ENCODE measurements at regions not wholly inside any gene's neighbourhood (a gene's known extent, or its start where the extent isn't known, plus 50 kb on each side); places are given as distances from the start of the nearest gene placed in this dataset.
"Not testable (repeated sequence)": the region's sequence is repeated elsewhere in the genome, so short reads cannot be mapped to it uniquely, and the experiment has no call there.

- not testable (repeated sequence) for H3K27ac Mint-ChIP-seq (ENCODE audit: unreplicated experiment); DNase-seq (ENCODE audit: low spot score); H3K36me3 Mint-ChIP-seq (ENCODE audit: low read depth, unreplicated experiment); H3K4me3 Mint-ChIP-seq (ENCODE audit: unreplicated experiment); H3K9me3 Mint-ChIP-seq (ENCODE audit: unreplicated experiment); H3K27me3 Mint-ChIP-seq (ENCODE audit: unreplicated experiment); H3K4me1 Mint-ChIP-seq (ENCODE audit: unreplicated experiment)
Measured at GRCh38 chr22:11017108-11017507, 4510.9 kb upstream of the OR11H1 start.

- H3K4me1 Mint-ChIP-seq (ENCODE audit: unreplicated experiment); H3K36me3 Mint-ChIP-seq (ENCODE audit: low read depth, unreplicated experiment); DNase-seq (ENCODE audit: low spot score); H3K4me3 Mint-ChIP-seq (ENCODE audit: unreplicated experiment); H3K27me3 Mint-ChIP-seq (ENCODE audit: unreplicated experiment); H3K27ac Mint-ChIP-seq (ENCODE audit: unreplicated experiment): not testable (repeated sequence)
- peaks cover 11% of the 10 kb centered on the region for H3K9me3 Mint-ChIP-seq (ENCODE audit: unreplicated experiment)
Measured at GRCh38 chr22:11020522-11020921, 4507.5 kb upstream of the OR11H1 start.

DNA sequence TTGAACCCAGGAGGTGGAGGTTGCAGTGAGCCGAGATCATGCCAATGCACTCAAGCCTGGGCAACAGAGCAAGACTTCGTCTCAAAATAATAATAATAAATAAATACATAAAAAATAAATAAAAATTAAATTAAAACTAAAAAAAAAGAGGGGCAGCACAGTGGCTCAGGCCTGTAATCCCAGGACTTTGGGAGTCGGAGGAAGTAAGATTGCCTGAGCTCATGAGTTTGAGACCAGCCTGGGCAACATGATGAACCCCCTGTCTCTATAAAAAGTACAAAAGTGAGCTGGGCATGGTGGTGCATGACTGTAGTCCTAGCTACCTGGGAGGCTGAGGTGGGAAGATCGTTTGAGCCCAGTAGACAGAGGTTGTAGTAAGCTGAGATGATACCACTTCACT, 4501.5 kb upstream of the OR11H1 start:
- not testable (repeated sequence) for H3K4me3 Mint-ChIP-seq (ENCODE audit: unreplicated experiment); H3K4me1 Mint-ChIP-seq (ENCODE audit: unreplicated experiment); H3K27ac Mint-ChIP-seq (ENCODE audit: unreplicated experiment); DNase-seq (ENCODE audit: low spot score)
- Mint-ChIP-seq H3K9me3 (ENCODE audit: unreplicated experiment) (peaks cover 52% of the 10 kb centered on the region), H3K27me3 (ENCODE audit: unreplicated experiment) (peaks cover 26% of the 10 kb centered on the region), H3K36me3 (ENCODE audit: low read depth, unreplicated experiment) (peaks cover 13% of the 10 kb centered on the region)

DNA sequence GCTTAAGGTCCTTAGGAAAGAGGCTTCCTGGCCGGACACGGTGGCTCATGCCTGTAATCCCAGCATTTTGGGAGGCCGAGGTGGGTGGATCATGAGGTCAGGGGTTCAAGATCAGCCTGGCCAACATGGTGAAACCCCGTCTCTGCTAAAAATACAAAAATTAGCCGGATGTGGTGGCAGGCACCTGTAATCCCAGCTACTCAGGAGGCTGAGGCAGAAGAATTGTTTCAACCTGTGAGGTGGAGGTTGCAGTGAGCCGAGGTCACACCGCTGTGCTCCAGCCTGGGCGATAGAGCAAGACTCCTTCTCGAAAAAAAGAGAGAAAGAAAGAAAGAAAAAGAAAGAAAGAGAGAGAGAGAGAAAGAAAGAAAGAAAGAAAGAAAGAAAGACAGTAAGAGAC, 4500.9 kb upstream of the OR11H1 start:
- Mint-ChIP-seq H3K9me3 (ENCODE audit: unreplicated experiment) (peaks cover 58% of the 10 kb centered on the region), H3K27me3 (ENCODE audit: unreplicated experiment) (peaks cover 28% of the 10 kb centered on the region), H3K36me3 (ENCODE audit: low read depth, unreplicated experiment) (peaks cover 16% of the 10 kb centered on the region)
- DNase-seq (ENCODE audit: low spot score); H3K4me1 Mint-ChIP-seq (ENCODE audit: unreplicated experiment); H3K4me3 Mint-ChIP-seq (ENCODE audit: unreplicated experiment); H3K27ac Mint-ChIP-seq (ENCODE audit: unreplicated experiment): not testable (repeated sequence)

- H3K9me3 Mint-ChIP-seq (ENCODE audit: unreplicated experiment) = peaks cover 62% of the 10 kb centered on the region
- H3K4me1 Mint-ChIP-seq (ENCODE audit: unreplicated experiment); DNase-seq (ENCODE audit: low spot score); H3K4me3 Mint-ChIP-seq (ENCODE audit: unreplicated experiment); H3K27ac Mint-ChIP-seq (ENCODE audit: unreplicated experiment): not testable (repeated sequence)
- H3K27me3 Mint-ChIP-seq (ENCODE audit: unreplicated experiment) = peaks cover 30% of the 10 kb centered on the region
- peaks cover 19% of the 10 kb centered on the region for H3K36me3 Mint-ChIP-seq (ENCODE audit: low read depth, unreplicated experiment)
Measured at GRCh38 chr22:11027532-11027931, 4500.5 kb upstream of the OR11H1 start.

DNA sequence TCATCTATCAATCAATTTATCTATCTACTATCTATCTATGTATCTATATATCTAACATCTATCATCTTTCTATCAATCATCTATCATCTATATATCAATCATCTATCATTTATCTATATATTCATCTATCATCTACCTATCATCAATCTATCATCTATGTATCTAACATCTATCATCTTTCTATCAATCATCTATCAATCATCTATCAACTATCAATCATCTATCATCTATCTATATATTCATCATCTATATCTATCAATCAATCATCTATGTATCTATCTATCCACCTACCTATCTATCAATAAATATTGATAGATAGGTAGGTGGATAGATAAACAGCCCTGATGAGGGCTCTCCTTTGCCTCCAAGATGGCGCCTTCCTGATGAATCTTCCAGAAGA, 4499.8 kb upstream of the OR11H1 start:
- not testable (repeated sequence) for H3K4me3 Mint-ChIP-seq (ENCODE audit: unreplicated experiment); H3K4me1 Mint-ChIP-seq (ENCODE audit: unreplicated experiment); DNase-seq (ENCODE audit: low spot score); H3K27ac Mint-ChIP-seq (ENCODE audit: unreplicated experiment)
- Mint-ChIP-seq H3K36me3 (ENCODE audit: low read depth, unreplicated experiment) (peaks cover 19% of the 10 kb centered on the region), H3K9me3 (ENCODE audit: unreplicated experiment) (peaks cover 59% of the 10 kb centered on the region), H3K27me3 (ENCODE audit: unreplicated experiment) (peaks cover 34% of the 10 kb centered on the region)

GRCh38 chr22:11029534-11029933, 4498.5 kb upstream of the OR11H1 start:
- Mint-ChIP-seq H3K36me3 (ENCODE audit: low read depth, unreplicated experiment) (peaks cover 25% of the 10 kb centered on the region), H3K9me3 (ENCODE audit: unreplicated experiment) (peaks cover 69% of the 10 kb centered on the region), H3K27me3 (ENCODE audit: unreplicated experiment) (peaks cover 38% of the 10 kb centered on the region)
- not testable (repeated sequence) for H3K4me1 Mint-ChIP-seq (ENCODE audit: unreplicated experiment); DNase-seq (ENCODE audit: low spot score); H3K27ac Mint-ChIP-seq (ENCODE audit: unreplicated experiment); H3K4me3 Mint-ChIP-seq (ENCODE audit: unreplicated experiment)

- Mint-ChIP-seq H3K36me3 (ENCODE audit: low read depth, unreplicated experiment) (peaks cover 29% of the 10 kb centered on the region), H3K4me3 (ENCODE audit: unreplicated experiment) (peak overlapping the region; percentile 37), H3K27me3 (ENCODE audit: unreplicated experiment) (peaks cover 42% of the 10 kb centered on the region), H3K27ac (ENCODE audit: unreplicated experiment) (peak overlapping the region; percentile 61), H3K9me3 (ENCODE audit: unreplicated experiment) (peaks cover 72% of the 10 kb centered on the region)
- DNase-seq (ENCODE audit: low spot score); H3K4me1 Mint-ChIP-seq (ENCODE audit: unreplicated experiment): not testable (repeated sequence)
Measured at GRCh38 chr22:11029967-11030366, 4498.0 kb upstream of the OR11H1 start.

GRCh38 chr22:11030571-11031410, 4497.2 kb upstream of the OR11H1 start:
- DNase-seq (ENCODE audit: low spot score); H3K27ac Mint-ChIP-seq (ENCODE audit: unreplicated experiment); H3K4me1 Mint-ChIP-seq (ENCODE audit: unreplicated experiment); H3K4me3 Mint-ChIP-seq (ENCODE audit: unreplicated experiment): not testable (repeated sequence)
- Mint-ChIP-seq H3K27me3 (ENCODE audit: unreplicated experiment) (peaks cover 43% of the 10 kb centered on the region), H3K36me3 (ENCODE audit: low read depth, unreplicated experiment) (peaks cover 31% of the 10 kb centered on the region), H3K9me3 (ENCODE audit: unreplicated experiment) (peaks cover 75% of the 10 kb centered on the region)

DNA sequence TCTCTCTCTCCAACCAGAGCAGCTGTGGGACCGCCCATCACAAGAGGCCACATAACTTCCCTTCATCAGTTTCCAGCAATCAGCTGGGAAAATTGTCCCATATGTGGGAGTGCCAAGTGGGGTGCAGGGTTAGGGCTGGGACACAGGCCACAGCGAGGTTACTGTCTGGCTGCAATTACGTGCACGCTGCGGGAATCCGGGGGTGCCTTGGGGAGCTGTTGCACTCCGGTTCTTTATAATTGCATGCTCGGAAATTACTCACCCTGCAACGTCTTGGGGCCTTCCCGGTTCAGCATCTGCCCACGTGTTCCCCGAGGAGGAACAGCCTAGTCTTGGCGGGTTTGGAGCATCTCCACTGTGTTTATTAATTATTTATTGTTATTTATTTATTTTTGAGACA, 4495.9 kb upstream of the OR11H1 start:
- H3K4me1 Mint-ChIP-seq (ENCODE audit: unreplicated experiment); DNase-seq (ENCODE audit: low spot score); H3K27ac Mint-ChIP-seq (ENCODE audit: unreplicated experiment); H3K4me3 Mint-ChIP-seq (ENCODE audit: unreplicated experiment): not testable (repeated sequence)
- peaks cover 79% of the 10 kb centered on the region for H3K9me3 Mint-ChIP-seq (ENCODE audit: unreplicated experiment)
- H3K27me3 Mint-ChIP-seq (ENCODE audit: unreplicated experiment) = peaks cover 43% of the 10 kb centered on the region
- peaks cover 31% of the 10 kb centered on the region for H3K36me3 Mint-ChIP-seq (ENCODE audit: low read depth, unreplicated experiment)

GRCh38 chr22:11034660-11034987, 4493.4 kb upstream of the OR11H1 start:
- DNase-seq (ENCODE audit: low spot score) = not testable (repeated sequence)
- peak overlapping the region; percentile 5 for H3K4me3 Mint-ChIP-seq (ENCODE audit: unreplicated experiment)

GRCh38 chr22:11035031-11035873, 4492.7 kb upstream of the OR11H1 start:
- Mint-ChIP-seq H3K9me3 (ENCODE audit: unreplicated experiment) (peaks cover 90% of the 10 kb centered on the region), H3K36me3 (ENCODE audit: low read depth, unreplicated experiment) (peaks cover 38% of the 10 kb centered on the region), H3K27me3 (ENCODE audit: unreplicated experiment) (peaks cover 47% of the 10 kb centered on the region), H3K4me3 (ENCODE audit: unreplicated experiment) (peak overlapping the region; percentile 5)
- H3K4me1 Mint-ChIP-seq (ENCODE audit: unreplicated experiment); DNase-seq (ENCODE audit: low spot score); H3K27ac Mint-ChIP-seq (ENCODE audit: unreplicated experiment): not testable (repeated sequence)

More at GRCh38 chr22:11034660-11034987, 4493.4 kb upstream of the OR11H1 start:
- not testable (repeated sequence) for H3K27ac Mint-ChIP-seq (ENCODE audit: unreplicated experiment); H3K4me1 Mint-ChIP-seq (ENCODE audit: unreplicated experiment)
- Mint-ChIP-seq H3K36me3 (ENCODE audit: low read depth, unreplicated experiment) (peaks cover 39% of the 10 kb centered on the region), H3K9me3 (ENCODE audit: unreplicated experiment) (peaks cover 90% of the 10 kb centered on the region), H3K27me3 (ENCODE audit: unreplicated experiment) (peaks cover 52% of the 10 kb centered on the region)
